Rectal smooth muscle tissue (tissue), 1 donor: ENCODE measurements at regions not wholly inside any gene's neighbourhood (a gene's known extent, or its start where the extent isn't known, plus 50 kb on each side); places are given as distances from the start of the nearest gene placed in this dataset.

ENCODE experiments used
- H3K27ac ChIP-seq: one replicate; pipeline ENCODE4 v1.7.0; 2013; ENCODE audit warnings: low read depth, low read length, inconsistent platforms
- H3K27me3 ChIP-seq: one replicate; pipeline ENCODE4 v1.7.0; 2013; ENCODE audit warnings: low read length; ENCODE audit not compliant: control insufficient read depth, insufficient read depth
- H3K36me3 ChIP-seq: one replicate; pipeline ENCODE4 v1.7.0; 2013; ENCODE audit warnings: low read length; ENCODE audit not compliant: control insufficient read depth, insufficient read depth
- H3K4me1 ChIP-seq: one replicate; pipeline ENCODE4 v1.7.0; 2013; ENCODE audit warnings: low read length; ENCODE audit not compliant: control insufficient read depth, insufficient read depth
- H3K4me3 ChIP-seq: one replicate; pipeline ENCODE4 v1.7.0; 2013; ENCODE audit warnings: low read length
- H3K9ac ChIP-seq: one replicate; pipeline ENCODE4 v1.7.0; 2013; ENCODE audit warnings: low read length

GRCh38 chr19:29263305-29264135 lies 50.6 kb upstream of the UQCRFS1 start:
- Histone ChIP-seq H3K4me3 (no peak overlapping the region), H3K36me3 (no peaks in the 10 kb centered on the region), H3K9ac (no peak overlapping the region), H3K4me1 (no peaks in the 10 kb centered on the region), H3K27ac (no peak overlapping the region), H3K27me3 (no peaks in the 10 kb centered on the region)

GRCh38 chr19:29264897-29265296 lies 51.9 kb upstream of the UQCRFS1 start:
- Histone ChIP-seq H3K27me3 (no peaks in the 10 kb centered on the region), H3K27ac (no peak overlapping the region), H3K36me3 (no peaks in the 10 kb centered on the region), H3K4me1 (no peaks in the 10 kb centered on the region), H3K4me3 (no peak overlapping the region), H3K9ac (no peak overlapping the region)

DNA sequence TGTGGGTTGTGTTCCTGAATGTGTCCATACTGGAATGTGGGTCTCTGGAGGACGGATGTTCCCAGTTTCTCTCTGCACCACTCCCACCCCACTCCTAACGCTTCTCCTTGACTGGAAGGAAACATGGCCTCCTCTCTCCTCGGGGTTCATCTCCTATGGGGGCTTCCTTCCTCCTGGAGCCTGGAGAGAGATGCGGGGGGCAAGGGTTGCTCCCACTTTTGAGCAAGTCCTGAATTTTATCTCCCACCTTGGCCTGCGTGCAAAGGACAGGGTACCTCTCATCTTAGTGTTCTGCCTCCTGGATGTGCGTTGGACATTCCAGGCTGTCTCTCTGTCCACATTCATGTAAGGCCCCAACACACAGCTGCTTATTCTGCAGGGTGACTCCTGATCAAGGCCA lies 52.5 kb upstream of the UQCRFS1 start:
- Histone ChIP-seq H3K4me3 (no peak overlapping the region), H3K4me1 (no peaks in the 10 kb centered on the region), H3K36me3 (no peaks in the 10 kb centered on the region), H3K27me3 (no peaks in the 10 kb centered on the region), H3K27ac (no peak overlapping the region), H3K9ac (no peak overlapping the region)

- H3K9ac ChIP-seq, result no peak overlapping the region
- no peaks in the 10 kb centered on the region for H3K27me3 ChIP-seq
- no peak overlapping the region for H3K4me3 ChIP-seq
Measured at GRCh38 chr19:29266001-29266400, 53.0 kb upstream of the UQCRFS1 start.

GRCh38 chr19:29266603-29267002 lies 53.7 kb upstream of the UQCRFS1 start:
- H3K9ac ChIP-seq, result no peak overlapping the region
- H3K27ac ChIP-seq, result no peak overlapping the region
- no peaks in the 10 kb centered on the region for H3K27me3 ChIP-seq
- H3K4me3 ChIP-seq, result no peak overlapping the region
- H3K36me3 ChIP-seq, result no peaks in the 10 kb centered on the region
- no peaks in the 10 kb centered on the region for H3K4me1 ChIP-seq

More at GRCh38 chr19:29266001-29266400, 53.0 kb upstream of the UQCRFS1 start:
- no peaks in the 10 kb centered on the region for H3K36me3 ChIP-seq
- H3K4me1 ChIP-seq, result no peaks in the 10 kb centered on the region
- no peak overlapping the region for H3K27ac ChIP-seq

- H3K9ac ChIP-seq, result no peak overlapping the region
- no peaks in the 10 kb centered on the region for H3K4me1 ChIP-seq
- no peak overlapping the region for H3K4me3 ChIP-seq
- no peaks in the 10 kb centered on the region for H3K27me3 ChIP-seq
- H3K36me3 ChIP-seq, result no peaks in the 10 kb centered on the region
- no peak overlapping the region for H3K27ac ChIP-seq
Measured at GRCh38 chr19:29267701-29268100, 54.8 kb upstream of the UQCRFS1 start.

DNA sequence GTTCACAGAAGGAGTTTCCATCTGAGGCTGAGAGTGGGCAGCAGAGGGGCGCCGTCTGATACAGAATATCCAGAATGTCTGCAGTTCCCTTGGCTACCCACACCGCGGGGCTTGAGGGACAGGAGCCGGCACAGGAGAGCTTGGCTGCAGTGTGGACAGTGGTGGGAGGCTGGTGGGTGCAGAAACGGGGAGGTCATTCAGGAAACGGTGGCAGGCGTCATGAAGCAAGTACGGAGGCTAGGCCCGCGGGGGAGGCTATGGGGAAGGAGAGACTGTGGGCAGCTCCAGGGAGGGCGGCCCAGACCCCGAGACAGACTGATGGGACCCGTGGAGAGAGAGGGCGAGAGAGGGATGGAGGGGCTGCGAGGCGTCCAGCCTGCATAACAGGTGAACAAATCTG lies 55.2 kb upstream of the UQCRFS1 start:
- H3K27me3 ChIP-seq, result no peaks in the 10 kb centered on the region
- no peaks in the 10 kb centered on the region for H3K4me1 ChIP-seq
- no peaks in the 10 kb centered on the region for H3K36me3 ChIP-seq
- H3K9ac ChIP-seq, result no peak overlapping the region
- H3K27ac ChIP-seq, result no peak overlapping the region
- H3K4me3 ChIP-seq, result no peak overlapping the region

- Histone ChIP-seq H3K27ac (no peak overlapping the region), H3K36me3 (no peaks in the 10 kb centered on the region), H3K4me1 (no peaks in the 10 kb centered on the region), H3K4me3 (no peak overlapping the region), H3K9ac (no peak overlapping the region), H3K27me3 (no peaks in the 10 kb centered on the region)
Measured at GRCh38 chr19:29268721-29269393, 55.9 kb upstream of the UQCRFS1 start.

DNA sequence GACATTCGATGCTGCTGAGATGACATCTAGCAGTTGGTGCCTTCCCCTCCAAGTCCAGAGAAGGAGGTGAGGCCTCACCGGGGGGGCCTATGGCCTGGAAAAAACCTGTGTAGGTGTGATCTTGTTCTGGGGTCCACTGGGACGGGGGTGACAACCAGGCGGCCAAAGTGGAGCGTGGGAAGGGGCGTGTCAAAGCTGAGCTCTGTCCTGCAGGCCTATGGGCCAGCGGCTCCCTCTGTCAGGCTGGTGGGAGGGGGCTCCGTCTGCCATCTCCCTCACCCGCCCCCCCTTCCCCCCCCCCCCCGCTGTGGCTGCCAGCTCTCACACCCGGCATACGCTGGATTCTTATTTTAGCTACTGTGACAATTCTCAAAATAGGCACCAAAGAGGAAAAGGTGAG lies 56.7 kb upstream of the UQCRFS1 start:
- no peaks in the 10 kb centered on the region for H3K4me1 ChIP-seq
- H3K4me3 ChIP-seq, result no peak overlapping the region
- no peak overlapping the region for H3K27ac ChIP-seq
- no peaks in the 10 kb centered on the region for H3K36me3 ChIP-seq
- no peaks in the 10 kb centered on the region for H3K27me3 ChIP-seq
- H3K9ac ChIP-seq, result no peak overlapping the region

DNA sequence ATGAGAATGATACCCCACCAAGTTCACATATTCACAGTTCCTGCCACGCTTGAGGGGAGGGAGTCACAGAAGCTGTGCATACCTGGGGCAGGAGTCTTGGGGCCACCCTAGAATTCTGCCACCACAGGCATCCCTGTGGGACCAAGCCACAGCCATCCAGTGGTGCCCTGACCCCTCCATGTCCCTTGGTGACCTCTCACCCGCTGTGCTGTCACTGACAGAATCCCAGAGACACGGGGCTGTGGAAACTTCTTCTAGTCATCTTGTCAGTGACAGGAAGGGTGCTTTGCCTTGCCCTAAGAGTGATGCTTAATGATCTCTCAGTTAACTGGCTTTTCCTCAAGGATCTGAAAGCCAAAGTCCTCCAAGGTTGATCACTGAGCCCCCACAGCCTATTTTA lies 58.4 kb upstream of the UQCRFS1 start:
- Histone ChIP-seq H3K9ac (no peak overlapping the region), H3K4me3 (no peak overlapping the region), H3K27me3 (no peaks in the 10 kb centered on the region), H3K27ac (no peak overlapping the region), H3K4me1 (no peaks in the 10 kb centered on the region), H3K36me3 (no peaks in the 10 kb centered on the region)

DNA sequence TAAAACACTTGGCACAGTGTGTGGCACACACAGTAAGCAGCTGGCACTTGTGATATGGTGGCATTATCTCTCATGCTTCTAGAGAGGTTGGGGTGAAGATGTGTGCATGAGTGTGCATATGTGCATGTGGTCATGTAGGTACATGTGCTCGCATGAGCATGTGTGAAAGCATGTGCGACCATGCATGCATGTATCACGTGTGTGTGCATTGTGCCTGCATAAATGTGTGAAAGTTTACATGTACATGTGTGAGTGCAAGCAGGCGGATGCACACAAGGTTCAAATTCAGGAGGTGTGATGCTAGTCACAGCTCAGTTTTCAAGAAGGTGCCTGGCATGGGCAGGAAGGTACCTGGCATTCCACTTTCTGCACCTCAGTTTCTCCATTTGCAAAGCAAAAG lies 59.0 kb upstream of the UQCRFS1 start:
- no peaks in the 10 kb centered on the region for H3K4me1 ChIP-seq
- no peaks in the 10 kb centered on the region for H3K36me3 ChIP-seq
- no peak overlapping the region for H3K27ac ChIP-seq
- no peak overlapping the region for H3K4me3 ChIP-seq
- H3K9ac ChIP-seq, result no peak overlapping the region
- H3K27me3 ChIP-seq, result no peaks in the 10 kb centered on the region

- Histone ChIP-seq H3K4me1 (no peaks in the 10 kb centered on the region), H3K27ac (no peak overlapping the region), H3K27me3 (no peaks in the 10 kb centered on the region), H3K4me3 (no peak overlapping the region), H3K36me3 (no peaks in the 10 kb centered on the region), H3K9ac (no peak overlapping the region)
Measured at GRCh38 chr19:29273000-29273640, 60.2 kb upstream of the UQCRFS1 start.
